Adrenal gland (tissue), 9 donors: ENCODE measurements at regions not wholly inside any gene's neighbourhood (a gene's known extent, or its start where the extent isn't known, plus 50 kb on each side); places are given as distances from the start of the nearest gene placed in this dataset.
A peak's percentile ranks its signal among the peaks of the same experiment; 100 is the strongest.

Experiments used
- DNase-seq, 7 donors: peaks; one replicate each; pipeline ENCODE4 v3.0.0-alpha.2; 2019 to 2020
- H3K27ac ChIP-seq, 5 donors: fragments of 200-600 bp; sonication (generic) in 4 of 5; 1 replicate in 3 of 5; 2 replicates in 2 of 5; pipeline versions ENCODE4 v1.5.1 to v1.8.0; 2016 to 2020; ENCODE audit warnings: mild to moderate bottlenecking in 1 of 5
- H3K27me3 ChIP-seq: fragments of 200-600 bp; 2 replicates; pipeline ENCODE4 v1.8.0; 2021
- H3K36me3 ChIP-seq, 2 donors: fragments of 200-600 bp; replicated peaks in 1 of 2; 1 replicate in 1 of 2; 2 replicates in 1 of 2; pipeline versions ENCODE4 v1.5.1 to v1.8.0; 2018 to 2022
- H3K4me1 ChIP-seq, 2 donors: fragments of 200-600 bp; replicated peaks in 1 of 2; 1 replicate in 1 of 2; 2 replicates in 1 of 2; pipeline versions ENCODE4 v1.5.1 to v1.8.0; 2018 to 2021
- H3K4me3 ChIP-seq, 4 donors: fragments of 200-600 bp; sonication (generic) in 3 of 4; one replicate each; pipeline ENCODE4 v1.5.1; 2016 to 2018
- H3K9me3 ChIP-seq, 3 donors: fragments of 200-600 bp; sonication (generic) in 1 of 3; replicated peaks in 1 of 3; 1 replicate in 2 of 3; 2 replicates in 1 of 3; pipeline versions ENCODE4 v1.5.1 to v1.8.0; 2016 to 2021
- POLR2A ChIP-seq, 2 donors: fragments of 450-650 bp; IDR thresholded peaks; one replicate each; pipeline ENCODE4 v1.6.1; 2017; ENCODE audit warnings: antibody characterized with exemption in 2 of 2, mild to moderate bottlenecking in 2 of 2, moderate library complexity in 1 of 2
- WGBS, 4 donors: extraction: QIAGEN DNeasy Blood & Tissue Kit in 2 of 4; methylation state at CpG; one replicate each; pipeline versions ENCODE4 v1.1.5 to v1.1.7; 2013 to 2017; 5-methylcytosine and 5-hydroxymethylcytosine counted together
- intact Hi-C, 2 donors: fragments of 100-400 bp; cut with DNase I; formaldehyde crosslinking; loops; one replicate each; pipeline versions ENCODE4 v1.14.1 to v1.15.0; 2022 to 2023
- TF ChIP-seq, protein P1 (sequence below), 6 experiments: fragments of 450-650 bp in 4 of 6; fragments of 200-600 bp in 2 of 6; sonication (generic) in 1 of 6; IDR thresholded peaks; 1 replicate in 5 of 6; 2 replicates in 1 of 6; pipeline versions ENCODE4 v1.5.1 to v1.8.0; 2016 to 2021; ENCODE audit warnings: antibody characterized with exemption in 6 of 6, mild to moderate bottlenecking in 2 of 6, moderate library complexity in 1 of 6
- donor health status: healthy with polysubstance abuse.
- donor health status: Bipolar disorder and iron deficiency.
- donor health status: DM: yes; HTN: yes; CAD: no.
- donor health status: DM: no; HTN: no; CAD: no.
- donor health status: DM: no; HTN: no; CAD: no.

DNA sequence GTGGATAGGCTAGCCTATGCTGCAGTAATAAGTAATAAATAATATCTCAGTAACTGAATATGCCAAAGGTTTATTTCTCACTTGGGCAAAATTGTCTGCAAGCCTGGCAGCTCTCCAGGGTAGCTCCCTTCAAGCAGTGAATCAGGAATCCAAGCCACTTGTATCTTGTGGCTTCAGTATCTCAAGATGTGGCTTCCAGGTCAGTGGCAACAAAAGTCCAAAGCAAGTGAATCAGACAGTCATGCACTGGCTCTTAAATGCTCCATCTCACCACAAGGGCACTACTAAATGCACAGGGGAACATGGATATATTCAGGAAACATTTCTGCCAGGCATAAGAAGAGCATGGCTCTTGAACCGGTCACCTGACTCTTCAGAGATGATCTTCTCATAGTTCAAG lies 126.3 kb downstream of the KCTD12 start:
- WGBS, 4 donors: 94 to 100% (median 100%) methylated on average over 1 of the region's 1 CpG
- intact Hi-C loops: no loop called here
- Histone ChIP-seq H3K36me3 (no peaks in the 10 kb centered on the region), H3K27ac (no peak overlapping the region), H3K27me3 (no peaks in the 10 kb centered on the region), H3K4me3 (no peak overlapping the region), H3K4me1 (peaks cover 0 to 10% of the 10 kb centered on the region in 2 donors), H3K9me3 (no peaks in the 10 kb centered on the region)
- TF ChIP-seq, protein P1, sequence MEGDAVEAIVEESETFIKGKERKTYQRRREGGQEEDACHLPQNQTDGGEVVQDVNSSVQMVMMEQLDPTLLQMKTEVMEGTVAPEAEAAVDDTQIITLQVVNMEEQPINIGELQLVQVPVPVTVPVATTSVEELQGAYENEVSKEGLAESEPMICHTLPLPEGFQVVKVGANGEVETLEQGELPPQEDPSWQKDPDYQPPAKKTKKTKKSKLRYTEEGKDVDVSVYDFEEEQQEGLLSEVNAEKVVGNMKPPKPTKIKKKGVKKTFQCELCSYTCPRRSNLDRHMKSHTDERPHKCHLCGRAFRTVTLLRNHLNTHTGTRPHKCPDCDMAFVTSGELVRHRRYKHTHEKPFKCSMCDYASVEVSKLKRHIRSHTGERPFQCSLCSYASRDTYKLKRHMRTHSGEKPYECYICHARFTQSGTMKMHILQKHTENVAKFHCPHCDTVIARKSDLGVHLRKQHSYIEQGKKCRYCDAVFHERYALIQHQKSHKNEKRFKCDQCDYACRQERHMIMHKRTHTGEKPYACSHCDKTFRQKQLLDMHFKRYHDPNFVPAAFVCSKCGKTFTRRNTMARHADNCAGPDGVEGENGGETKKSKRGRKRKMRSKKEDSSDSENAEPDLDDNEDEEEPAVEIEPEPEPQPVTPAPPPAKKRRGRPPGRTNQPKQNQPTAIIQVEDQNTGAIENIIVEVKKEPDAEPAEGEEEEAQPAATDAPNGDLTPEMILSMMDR (IDR thresholded peaks at IDR 0.05): no peak
- TF ChIP-seq POLR2A (IDR thresholded peaks at IDR 0.05): no peak
- no peak for DNase-seq

DNA sequence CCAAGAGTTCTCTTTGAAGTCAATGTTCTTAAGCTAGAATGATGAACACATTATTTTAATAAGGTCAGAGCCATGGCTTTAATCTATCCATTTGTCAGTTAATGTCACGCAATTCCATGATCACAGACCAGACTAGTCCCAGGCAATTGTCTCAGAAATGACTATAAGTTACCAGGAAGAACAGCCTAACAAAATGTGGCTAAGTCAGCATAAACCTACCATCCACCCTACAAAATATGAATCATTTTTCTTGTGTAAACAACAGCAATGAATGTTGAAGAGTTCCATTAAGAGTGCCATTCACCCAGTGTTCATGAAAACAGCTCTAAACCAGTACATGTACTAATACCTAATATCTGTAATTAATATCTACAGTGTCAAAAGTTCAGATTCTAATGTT lies 127.5 kb downstream of the KCTD12 start:
- Histone ChIP-seq H3K27ac (no peak overlapping the region), H3K9me3 (no peaks in the 10 kb centered on the region), H3K27me3 (no peaks in the 10 kb centered on the region), H3K36me3 (no peaks in the 10 kb centered on the region), H3K4me3 (no peak overlapping the region), H3K4me1 (peaks cover 0 to 15% of the 10 kb centered on the region in 2 donors)
- no peak for DNase-seq
- WGBS, 4 donors: 32 to 64% (median 44%) methylated on average over 1 of the region's 1 CpG
- intact Hi-C loops: no loop called here
- TF ChIP-seq, protein P1 (IDR thresholded peaks at IDR 0.05): no peak
- TF ChIP-seq POLR2A (IDR thresholded peaks at IDR 0.05): no peak

DNA sequence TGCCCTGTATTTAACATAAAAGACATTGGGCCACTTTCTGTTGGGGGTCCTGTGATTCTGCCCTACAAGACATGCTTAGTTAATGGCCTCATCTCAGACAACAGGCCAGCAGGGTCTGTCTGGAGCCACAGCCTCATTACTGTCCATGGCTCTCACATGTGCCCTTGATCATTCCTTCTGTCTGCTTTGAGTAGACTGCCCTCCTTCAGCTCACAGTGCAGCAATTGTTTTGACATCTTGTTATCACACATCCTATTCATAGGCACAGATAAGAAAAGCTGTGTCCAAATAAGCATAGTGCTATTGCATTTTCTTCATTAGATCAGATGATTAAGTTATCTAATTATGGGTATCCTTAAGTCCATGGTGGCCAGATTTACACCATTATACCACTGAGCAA lies 127.9 kb downstream of the KCTD12 start:
- Histone ChIP-seq H3K4me1 (peaks cover 0 to 15% of the 10 kb centered on the region in 2 donors), H3K27ac (no peak overlapping the region), H3K36me3 (no peaks in the 10 kb centered on the region), H3K27me3 (no peaks in the 10 kb centered on the region), H3K9me3 (no peaks in the 10 kb centered on the region), H3K4me3 (no peak overlapping the region)
- TF ChIP-seq, protein P1 (IDR thresholded peaks at IDR 0.05): no peak
- no peak for TF ChIP-seq POLR2A (IDR thresholded peaks at IDR 0.05)
- DNase-seq: peak in 4 of 7 donors; percentile 17 to 57 (median 26)
- intact Hi-C loops: no loop called here

DNA sequence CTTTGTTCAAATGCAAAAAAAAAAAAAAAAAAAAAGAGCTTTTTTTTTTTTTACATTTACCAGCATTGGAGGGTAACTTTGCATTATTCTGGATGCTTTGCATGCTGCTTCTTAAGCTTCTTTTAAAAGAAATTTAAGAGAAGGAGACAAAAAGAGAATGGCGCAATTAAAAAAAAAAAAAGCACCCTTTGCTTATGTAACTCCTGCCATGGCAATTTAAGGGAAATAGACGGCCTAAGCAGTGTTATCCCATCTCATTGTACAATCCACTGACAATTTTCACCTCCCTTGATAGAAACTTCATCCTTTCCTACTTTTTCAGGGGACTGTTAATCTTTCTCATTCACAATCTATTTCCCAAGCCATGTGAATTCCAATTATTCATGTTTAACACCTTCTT lies 129.8 kb downstream of the KCTD12 start:
- no peak for DNase-seq
- no peaks in the 10 kb centered on the region for H3K36me3 ChIP-seq
- peaks cover 0 to 15% of the 10 kb centered on the region in 2 donors for H3K4me1 ChIP-seq
- H3K27ac ChIP-seq: no peak overlapping the region
- no peak overlapping the region for H3K4me3 ChIP-seq
- intact Hi-C loops: no loop called here
- H3K9me3 ChIP-seq: no peaks in the 10 kb centered on the region
- no peaks in the 10 kb centered on the region for H3K27me3 ChIP-seq
- 80 to 82% (median 81%) methylated on average over 2 of the region's 2 CpGs for WGBS, 4 donors
- TF ChIP-seq, protein P1 (IDR thresholded peaks at IDR 0.05): no peak
- no peak for TF ChIP-seq POLR2A (IDR thresholded peaks at IDR 0.05)
